HepG2 (cell line): ENCODE measurements at regions not wholly inside any gene's neighbourhood (a gene's known extent, or its start where the extent isn't known, plus 50 kb on each side); places are given as distances from the start of the nearest gene placed in this dataset.

Experiments used
- ATAC-seq: fragments of 200-7000 bp; cut with Tn5 transposase; 3 replicates; pipeline ENCODE4 v1.9.1; 2020; ENCODE audit warnings: mild to moderate bottlenecking, moderate library complexity
- BruUV-seq: library from RNA; stranded (reverse); fragments of 400-500 nt; replicated peaks from 2 replicates; lab custom pipeline; 2021; lab: Mats Ljungman, UMichigan
- CTCF ChIA-PET: fragments of 300-600 bp; formaldehyde crosslinking; extraction: SDS; loops from one replicate; lab custom pipeline; 2021; ENCODE audit warnings: low total read pairs, inconsistent platforms, low intra/inter-chr PET ratio; lab: Yijun Ruan, JAX
- POLR2A ChIA-PET: fragments of 350-600 bp; sonication (Branson Sonifier 250); formaldehyde crosslinking; loops from one replicate; lab custom pipeline; 2020; ENCODE audit warnings: antibody characterized with exemption, inconsistent platforms; lab: Yijun Ruan, JAX
- DNase-seq: peaks from one replicate; pipeline ENCODE4 v3.0.0-alpha.2; 2015; ENCODE audit warnings: low spot score
- FAIRE-seq: peaks from 3 replicates; lab custom pipeline; 2011; peaks lifted over from hg19 to GRCh38; lab: Jason Lieb, UNC
- H2AFZ ChIP-seq: one replicate; pipeline ENCODE4 v1.6.1; 2011; ENCODE audit warnings: low read length, inconsistent platforms
- H3K27ac ChIP-seq: fragments of 300-600 bp; 3 replicates; pipeline ENCODE4 v1.8.0; 2011; ENCODE audit warnings: mixed run types, mild to moderate bottlenecking, mixed read lengths, low read length, inconsistent platforms; ENCODE audit not compliant: insufficient read depth; ENCODE audit errors: extremely low read length
- H3K27me3 ChIP-seq, 2 experiments: fragments of 200-600 bp in 1 of 2; 2 replicates in 1 of 2; 3 replicates in 1 of 2; pipeline versions ENCODE4 v1.6.0 to v1.8.0; 2011; ENCODE audit warnings: low read length in 2 of 2, mild to moderate bottlenecking in 2 of 2, moderate library complexity in 2 of 2, inconsistent platforms in 1 of 2; ENCODE audit not compliant: insufficient read depth in 2 of 2, control insufficient read depth in 1 of 2
- H3K36me3 ChIP-seq, 2 experiments: fragments of 200-600 bp in 1 of 2; replicated peaks in 1 of 2; 2 replicates in 1 of 2; 3 replicates in 1 of 2; pipeline versions ENCODE4 v1.5.1 to v1.8.0; 2011; ENCODE audit warnings: low read length in 2 of 2, inconsistent platforms in 1 of 2; ENCODE audit not compliant: insufficient read depth in 2 of 2, control insufficient read depth in 1 of 2
- H3K4me1 ChIP-seq: 2 replicates; pipeline ENCODE4 v1.5.1; 2012; ENCODE audit warnings: low read length, inconsistent platforms; ENCODE audit not compliant: insufficient read depth
- H3K4me2 ChIP-seq: 2 replicates; pipeline ENCODE4 v1.6.0; 2011; ENCODE audit warnings: low read depth, low read length, inconsistent platforms
- H3K4me3 ChIP-seq, 3 experiments: fragments of 200-600 bp in 1 of 3; sonication (generic), shearing (Covaris generic) in 1 of 3; replicated peaks in 1 of 3; 2 replicates each; pipeline ENCODE4 v1.5.1; 2011 to 2016; ENCODE audit warnings: low read length in 3 of 3, inconsistent platforms in 2 of 3, low read depth in 2 of 3, mild to moderate bottlenecking in 2 of 3, control low read depth in 1 of 3, mixed read lengths in 1 of 3; ENCODE audit not compliant: insufficient read depth in 1 of 3
- H3K79me2 ChIP-seq: one replicate; pipeline ENCODE4 v1.6.1; 2011; ENCODE audit warnings: low read length, inconsistent platforms; ENCODE audit not compliant: insufficient read depth
- H3K9ac ChIP-seq: 2 replicates; pipeline ENCODE4 v1.6.0; 2011; ENCODE audit warnings: mild to moderate bottlenecking, low read depth, low read length, inconsistent platforms; ENCODE audit not compliant: insufficient read depth
- H3K9me3 ChIP-seq: 2 replicates; pipeline ENCODE4 v1.5.1; 2012; ENCODE audit warnings: mild to moderate bottlenecking, low read length
- H4K20me1 ChIP-seq: 2 replicates; pipeline ENCODE4 v1.6.0; 2011; ENCODE audit warnings: inconsistent platforms, mild to moderate bottlenecking, low read length, moderate library complexity; ENCODE audit not compliant: insufficient read depth
- ATAD3A ChIP-seq: sonication (generic); formaldehyde crosslinking; IDR thresholded peaks from 2 replicates; pipeline ENCODE4 v1.4.0; 2020; ENCODE audit warnings: missing genetic modification reagents
- DNMT1 ChIP-seq: sonication (generic); formaldehyde crosslinking; IDR thresholded peaks from 2 replicates; pipeline ENCODE4 v1.5.1; 2020; ENCODE audit warnings: mild to moderate bottlenecking, missing genetic modification reagents
- KAT7 ChIP-seq: IDR thresholded peaks from 2 replicates; pipeline ENCODE4 v1.6.1; 2018; ENCODE audit warnings: borderline replicate concordance, missing compliant biosample characterization
- NR1H2 ChIP-seq: sonication (generic); formaldehyde crosslinking; IDR thresholded peaks from 2 replicates; pipeline ENCODE4 v1.8.1; 2022; ENCODE audit warnings: low read depth, missing genetic modification reagents, borderline replicate concordance
- PTBP1 ChIP-seq: fragments of 200-400 bp; formaldehyde crosslinking; IDR thresholded peaks from 2 replicates; pipeline ENCODE4 v1.6.1; 2018; ENCODE audit warnings: low read length, low read depth; ENCODE audit not compliant: poor library complexity, severe bottlenecking
- TRIM24 ChIP-seq: sonication (generic); formaldehyde crosslinking; IDR thresholded peaks from 2 replicates; pipeline ENCODE4 v1.8.0; 2022; ENCODE audit warnings: mild to moderate bottlenecking, missing genetic modification reagents
- ZFY ChIP-seq: sonication (generic); formaldehyde crosslinking; IDR thresholded peaks from 2 replicates; pipeline ENCODE4 v1.4.0; 2020; ENCODE audit warnings: missing genetic modification reagents
- ZMYM4 ChIP-seq: sonication (generic); formaldehyde crosslinking; IDR thresholded peaks from 2 replicates; pipeline ENCODE4 v1.8.1; 2023; ENCODE audit warnings: mild to moderate bottlenecking, missing genetic modification reagents
- ZNF12 ChIP-seq: sonication (generic); formaldehyde crosslinking; IDR thresholded peaks from 2 replicates; pipeline ENCODE4 v1.5.0; 2020; ENCODE audit warnings: missing genetic modification reagents
- ZNF343 ChIP-seq: sonication (generic); formaldehyde crosslinking; IDR thresholded peaks from 2 replicates; pipeline ENCODE4 v1.4.0; 2020; ENCODE audit warnings: mild to moderate bottlenecking, missing genetic modification reagents
- ZNF598 ChIP-seq: sonication (generic); formaldehyde crosslinking; IDR thresholded peaks from 2 replicates; pipeline ENCODE4 v1.5.1; 2020; ENCODE audit warnings: mild to moderate bottlenecking, missing genetic modification reagents, borderline replicate concordance
- ZNF670 ChIP-seq: sonication (generic); formaldehyde crosslinking; IDR thresholded peaks from 2 replicates; pipeline ENCODE4 v1.8.0; 2022; ENCODE audit warnings: mild to moderate bottlenecking, missing genetic modification reagents, borderline replicate concordance
- WGBS: methylation state at CpG from one replicate; pipeline ENCODE4 v1.1.6; 2017; ENCODE audit warnings: low lambda C conversion rate; 5-methylcytosine and 5-hydroxymethylcytosine counted together
- in situ Hi-C: cut with HindIII; loops from 2 replicates; pipeline ENCODE4 v1.10.0; 2017; ENCODE audit warnings: low pct_unique_long_range_greater_than_20kb; ENCODE audit not compliant: extremely low pct_ligation_motif_present
- intact Hi-C: fragments of 100-400 bp; cut with micrococcal nuclease; formaldehyde crosslinking; loops from one replicate; pipeline ENCODE4 v1.10.0; 2022; ENCODE audit not compliant: unreplicated experiment
- TF ChIP-seq, protein P1 (sequence below): sonication (generic); formaldehyde crosslinking; IDR thresholded peaks from 2 replicates; pipeline ENCODE4 v1.4.0; 2020; ENCODE audit warnings: missing genetic modification reagents
- TF ChIP-seq, protein P2 (sequence below): sonication (generic); formaldehyde crosslinking; IDR thresholded peaks from 2 replicates; pipeline ENCODE4 v1.4.0; 2020; ENCODE audit warnings: missing genetic modification reagents, borderline replicate concordance
- TF ChIP-seq, protein P3 (sequence below): sonication (generic); formaldehyde crosslinking; IDR thresholded peaks from 2 replicates; pipeline ENCODE4 v1.4.0; 2020; ENCODE audit warnings: missing genetic modification reagents

DNA sequence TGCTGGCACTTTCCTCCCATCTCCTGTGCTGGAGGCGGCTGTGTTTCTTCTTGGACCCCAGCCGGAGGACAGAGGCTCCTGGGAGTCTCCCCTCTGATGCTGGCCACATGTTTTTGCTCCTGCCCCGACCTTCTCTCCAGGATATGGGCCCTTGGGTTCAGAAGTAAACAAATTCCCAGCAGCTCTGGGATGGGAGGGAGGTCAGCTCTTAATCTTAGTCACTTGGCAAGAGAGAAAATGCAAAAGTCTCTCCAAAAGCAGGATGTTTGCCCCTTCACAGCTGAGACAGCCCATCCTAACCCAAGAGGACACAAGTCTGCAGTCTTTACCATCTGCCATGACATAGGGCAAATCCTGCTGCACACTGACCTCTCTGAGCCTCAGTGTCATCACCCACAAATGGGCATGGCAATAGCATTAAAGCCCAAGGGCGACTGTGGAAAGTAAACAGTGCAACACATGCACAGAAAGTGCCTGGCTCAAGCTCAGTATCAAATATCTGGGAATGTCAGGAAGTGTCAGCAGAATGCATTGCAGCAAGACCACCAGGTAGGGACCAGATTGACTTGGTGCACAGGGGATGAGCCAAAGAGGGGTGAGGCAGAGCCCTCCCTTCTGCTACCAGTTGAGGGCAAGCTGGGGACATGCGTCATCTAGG is 117.0 kb upstream of the CXCL14 start:
- Histone ChIP-seq H3K79me2 (no peaks in the 10 kb centered on the region), H3K36me3 (no peaks in the 10 kb centered on the region), H3K4me3 (no peak overlapping the region), H3K9ac (no peak overlapping the region), H3K9me3 (no peaks in the 10 kb centered on the region), H3K4me2 (no peak overlapping the region), H4K20me1 (no peaks in the 10 kb centered on the region), H3K27me3 (peaks cover 0 to 20% of the 10 kb centered on the region in 2 experiments; a peak in 3 of 5 replicates), H3K4me1 (no peaks in the 10 kb centered on the region), H3K27ac (no peak overlapping the region), H2AFZ (no peak overlapping the region)
- in situ Hi-C loops (no loop called here), intact Hi-C loops (no loop called here)
- DNase-seq (no peak), ATAC-seq (no peak), FAIRE-seq (no peak)
- POLR2A ChIA-PET = no interaction called here
- no peak for TF ChIP-seq ZNF343 (CRISPR knock-in tag)
- no peak for TF ChIP-seq ATAD3A (CRISPR knock-in tag)
- TF ChIP-seq ZNF670 = no peak
- TF ChIP-seq PTBP1 = no peak
- TF ChIP-seq ZFY (CRISPR knock-in tag) = no peak
- no peak for TF ChIP-seq ZNF598 (CRISPR knock-in tag)
- TF ChIP-seq TRIM24 (CRISPR knock-in tag) = no peak
- TF ChIP-seq NR1H2 (CRISPR knock-in tag) = no peak
- TF ChIP-seq DNMT1 = no peak
- TF ChIP-seq ZNF12 (CRISPR knock-in tag) = no peak
- no TSS peak for BruUV-seq
- CTCF ChIA-PET = no interaction called here
- WGBS = 41% methylated on average over 5 of the region's 5 CpGs

DNA sequence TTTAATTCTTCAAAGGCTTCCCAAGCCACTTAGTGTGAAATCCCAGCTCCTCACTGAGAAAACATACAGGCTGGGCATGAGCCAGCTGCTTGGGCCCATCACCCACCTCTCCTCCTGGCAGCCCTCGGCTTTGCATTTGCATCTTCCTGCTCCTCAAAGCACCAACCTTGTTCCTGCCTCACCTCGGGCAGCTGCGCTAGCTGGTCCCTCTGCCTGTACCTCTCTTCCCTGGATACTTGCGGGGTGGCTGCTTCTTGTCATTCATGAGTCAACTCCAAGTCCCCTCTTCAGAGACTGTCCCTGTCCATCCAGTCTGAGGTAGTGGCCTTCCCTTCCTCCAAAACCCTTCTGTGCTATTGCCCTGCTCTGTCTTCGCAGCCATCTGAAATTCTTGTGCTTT is 116.1 kb upstream of the CXCL14 start:
- DNase-seq (no peak), FAIRE-seq (no peak), ATAC-seq (no peak)
- no peak overlapping the region for H3K4me2 ChIP-seq
- H3K36me3 ChIP-seq = no peaks in the 10 kb centered on the region
- ChIA-PET POLR2A (no interaction called here), CTCF (no interaction called here)
- intact Hi-C loops = no loop called here
- in situ Hi-C loops = no loop called here
- H3K79me2 ChIP-seq = no peaks in the 10 kb centered on the region
- H3K4me3 ChIP-seq = no peak overlapping the region
- no peak overlapping the region for H3K9ac ChIP-seq
- H3K27me3 ChIP-seq = peaks cover 0 to 28% of the 10 kb centered on the region in 2 experiments; a peak in 3 of 5 replicates
- no peak overlapping the region for H3K27ac ChIP-seq
- H3K9me3 ChIP-seq = no peaks in the 10 kb centered on the region
- no peaks in the 10 kb centered on the region for H3K4me1 ChIP-seq
- WGBS = 53% methylated on average over 5 of the region's 5 CpGs
- H4K20me1 ChIP-seq = no peaks in the 10 kb centered on the region
- no TSS peak for BruUV-seq
- H2AFZ ChIP-seq = no peak overlapping the region
- TF ChIP-seq, protein P1, sequence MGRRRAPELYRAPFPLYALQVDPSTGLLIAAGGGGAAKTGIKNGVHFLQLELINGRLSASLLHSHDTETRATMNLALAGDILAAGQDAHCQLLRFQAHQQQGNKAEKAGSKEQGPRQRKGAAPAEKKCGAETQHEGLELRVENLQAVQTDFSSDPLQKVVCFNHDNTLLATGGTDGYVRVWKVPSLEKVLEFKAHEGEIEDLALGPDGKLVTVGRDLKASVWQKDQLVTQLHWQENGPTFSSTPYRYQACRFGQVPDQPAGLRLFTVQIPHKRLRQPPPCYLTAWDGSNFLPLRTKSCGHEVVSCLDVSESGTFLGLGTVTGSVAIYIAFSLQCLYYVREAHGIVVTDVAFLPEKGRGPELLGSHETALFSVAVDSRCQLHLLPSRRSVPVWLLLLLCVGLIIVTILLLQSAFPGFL (CRISPR knock-in tag) = no peak
- no peak for TF ChIP-seq ZMYM4 (CRISPR knock-in tag)
- TF ChIP-seq KAT7 (CRISPR knock-in tag) = no peak
- TF ChIP-seq, protein P2, sequence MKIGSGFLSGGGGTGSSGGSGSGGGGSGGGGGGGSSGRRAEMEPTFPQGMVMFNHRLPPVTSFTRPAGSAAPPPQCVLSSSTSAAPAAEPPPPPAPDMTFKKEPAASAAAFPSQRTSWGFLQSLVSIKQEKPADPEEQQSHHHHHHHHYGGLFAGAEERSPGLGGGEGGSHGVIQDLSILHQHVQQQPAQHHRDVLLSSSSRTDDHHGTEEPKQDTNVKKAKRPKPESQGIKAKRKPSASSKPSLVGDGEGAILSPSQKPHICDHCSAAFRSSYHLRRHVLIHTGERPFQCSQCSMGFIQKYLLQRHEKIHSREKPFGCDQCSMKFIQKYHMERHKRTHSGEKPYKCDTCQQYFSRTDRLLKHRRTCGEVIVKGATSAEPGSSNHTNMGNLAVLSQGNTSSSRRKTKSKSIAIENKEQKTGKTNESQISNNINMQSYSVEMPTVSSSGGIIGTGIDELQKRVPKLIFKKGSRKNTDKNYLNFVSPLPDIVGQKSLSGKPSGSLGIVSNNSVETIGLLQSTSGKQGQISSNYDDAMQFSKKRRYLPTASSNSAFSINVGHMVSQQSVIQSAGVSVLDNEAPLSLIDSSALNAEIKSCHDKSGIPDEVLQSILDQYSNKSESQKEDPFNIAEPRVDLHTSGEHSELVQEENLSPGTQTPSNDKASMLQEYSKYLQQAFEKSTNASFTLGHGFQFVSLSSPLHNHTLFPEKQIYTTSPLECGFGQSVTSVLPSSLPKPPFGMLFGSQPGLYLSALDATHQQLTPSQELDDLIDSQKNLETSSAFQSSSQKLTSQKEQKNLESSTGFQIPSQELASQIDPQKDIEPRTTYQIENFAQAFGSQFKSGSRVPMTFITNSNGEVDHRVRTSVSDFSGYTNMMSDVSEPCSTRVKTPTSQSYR (CRISPR knock-in tag) = no peak
- TF ChIP-seq, protein P3, sequence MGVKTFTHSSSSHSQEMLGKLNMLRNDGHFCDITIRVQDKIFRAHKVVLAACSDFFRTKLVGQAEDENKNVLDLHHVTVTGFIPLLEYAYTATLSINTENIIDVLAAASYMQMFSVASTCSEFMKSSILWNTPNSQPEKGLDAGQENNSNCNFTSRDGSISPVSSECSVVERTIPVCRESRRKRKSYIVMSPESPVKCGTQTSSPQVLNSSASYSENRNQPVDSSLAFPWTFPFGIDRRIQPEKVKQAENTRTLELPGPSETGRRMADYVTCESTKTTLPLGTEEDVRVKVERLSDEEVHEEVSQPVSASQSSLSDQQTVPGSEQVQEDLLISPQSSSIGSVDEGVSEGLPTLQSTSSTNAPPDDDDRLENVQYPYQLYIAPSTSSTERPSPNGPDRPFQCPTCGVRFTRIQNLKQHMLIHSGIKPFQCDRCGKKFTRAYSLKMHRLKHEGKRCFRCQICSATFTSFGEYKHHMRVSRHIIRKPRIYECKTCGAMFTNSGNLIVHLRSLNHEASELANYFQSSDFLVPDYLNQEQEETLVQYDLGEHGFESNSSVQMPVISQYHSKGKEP (CRISPR knock-in tag) = no peak
